Endothelial cell of hepatic sinusoid (primary cell): ENCODE measurements at regions not wholly inside any gene's neighbourhood (a gene's known extent, or its start where the extent isn't known, plus 50 kb on each side); places are given as distances from the start of the nearest gene placed in this dataset.
"Not testable (repeated sequence)": the region's sequence is repeated elsewhere in the genome, so short reads cannot be mapped to it uniquely, and the experiment has no call there.

Experiments used
- in situ Hi-C: cut with HindIII; loops from 2 replicates; pipeline ENCODE4 v1.10.0; 2017; ENCODE audit warnings: low sequenced_read_pairs

GRCh38 chr16:86738322-86738721 is 160.0 kb downstream of the FOXL1 start:
- in situ Hi-C loops = not testable (repeated sequence)

GRCh38 chr16:86739178-86739577 is 160.8 kb downstream of the FOXL1 start:
- in situ Hi-C loops = no loop called here

- in situ Hi-C loops = no loop called here
Measured at GRCh38 chr16:86739808-86740207, 161.5 kb downstream of the FOXL1 start.

GRCh38 chr16:86740298-86740697 is 161.9 kb downstream of the FOXL1 start:
- in situ Hi-C loops = no loop called here

DNA sequence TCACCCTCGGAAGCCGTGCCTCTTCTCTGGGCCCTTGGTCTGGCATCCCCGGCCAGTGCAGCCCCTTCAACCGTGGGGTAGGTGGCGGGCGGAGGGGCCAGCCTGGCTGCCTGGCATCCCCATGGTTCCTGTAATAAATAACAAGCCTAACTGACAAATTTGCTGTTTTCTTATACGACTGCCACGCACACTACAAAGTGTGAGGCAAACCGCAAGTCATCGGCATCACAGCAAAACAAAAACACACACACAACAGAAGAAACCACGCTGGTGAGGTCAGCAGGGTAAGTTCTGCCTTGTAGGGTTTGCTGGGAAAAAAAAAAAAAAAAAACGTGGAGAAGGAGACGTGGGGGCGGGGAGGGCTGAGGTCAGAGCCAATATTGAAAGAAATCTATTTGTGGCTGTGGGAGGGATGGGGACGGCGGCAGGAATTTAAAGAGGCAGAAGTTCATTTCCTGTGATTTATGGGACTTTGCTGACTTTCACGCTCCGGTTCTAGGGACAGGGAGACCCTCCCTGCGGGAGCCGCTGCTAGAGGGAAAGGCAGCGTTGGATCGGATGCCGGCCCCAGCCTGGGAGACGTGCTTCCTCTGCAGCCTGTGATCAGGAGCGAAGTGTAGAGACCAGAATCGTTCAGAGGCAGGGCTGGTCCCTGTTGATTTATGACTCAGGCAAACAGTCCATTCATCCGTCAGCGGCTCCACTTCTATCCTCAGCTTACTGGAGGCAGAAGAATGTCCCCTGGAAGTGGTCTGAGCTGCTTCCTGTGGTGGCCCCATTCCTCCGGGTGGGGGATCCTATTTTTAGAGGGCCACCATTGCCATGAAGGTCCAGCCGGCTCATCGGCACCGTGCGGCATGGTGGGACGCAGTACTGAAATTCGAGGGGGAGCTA is 162.8 kb downstream of the FOXL1 start:
- in situ Hi-C loops = no loop called here

DNA sequence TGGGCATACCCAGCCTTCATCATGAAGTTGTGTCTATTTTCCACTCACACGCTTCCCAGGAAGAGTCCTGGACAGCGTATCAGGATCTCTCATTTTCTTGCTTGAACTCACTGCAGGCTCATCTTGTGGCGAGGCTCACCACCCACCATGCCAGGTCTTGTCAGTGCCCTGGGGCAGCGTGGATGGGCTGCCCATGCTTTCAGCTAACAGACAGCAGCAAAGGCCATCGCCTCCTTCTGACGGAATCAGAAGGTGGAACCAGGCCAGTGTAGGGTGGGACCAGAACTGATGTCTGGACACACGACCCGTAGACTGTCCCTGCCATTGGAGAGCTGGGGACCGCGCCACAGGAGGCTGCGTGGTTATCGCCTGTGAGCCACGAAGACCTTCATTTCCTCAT is 169.4 kb downstream of the FOXL1 start:
- in situ Hi-C loops = no loop called here

DNA sequence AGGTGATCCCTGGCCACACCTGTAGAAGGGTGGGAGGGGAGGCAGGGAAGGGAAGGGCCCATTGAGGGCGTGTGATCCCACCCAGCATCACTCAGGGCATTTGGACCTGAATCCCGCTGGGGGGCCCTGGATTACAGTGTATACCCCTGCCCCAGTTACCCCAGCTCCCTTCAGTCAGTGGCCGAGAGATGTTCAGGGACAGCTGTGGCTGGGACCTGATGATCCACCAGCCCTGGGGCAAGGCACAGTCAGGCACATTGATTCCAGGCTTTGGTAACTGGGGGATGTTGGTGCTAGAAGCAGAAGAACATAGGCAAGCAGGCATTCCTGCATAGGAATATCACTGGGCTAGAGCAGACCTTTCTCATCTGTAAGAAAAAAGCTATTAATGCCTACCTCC is 170.3 kb downstream of the FOXL1 start:
- in situ Hi-C loops = no loop called here

- in situ Hi-C loops = no loop called here
Measured at GRCh38 chr16:86751076-86752030, 173.0 kb downstream of the FOXL1 start.

DNA sequence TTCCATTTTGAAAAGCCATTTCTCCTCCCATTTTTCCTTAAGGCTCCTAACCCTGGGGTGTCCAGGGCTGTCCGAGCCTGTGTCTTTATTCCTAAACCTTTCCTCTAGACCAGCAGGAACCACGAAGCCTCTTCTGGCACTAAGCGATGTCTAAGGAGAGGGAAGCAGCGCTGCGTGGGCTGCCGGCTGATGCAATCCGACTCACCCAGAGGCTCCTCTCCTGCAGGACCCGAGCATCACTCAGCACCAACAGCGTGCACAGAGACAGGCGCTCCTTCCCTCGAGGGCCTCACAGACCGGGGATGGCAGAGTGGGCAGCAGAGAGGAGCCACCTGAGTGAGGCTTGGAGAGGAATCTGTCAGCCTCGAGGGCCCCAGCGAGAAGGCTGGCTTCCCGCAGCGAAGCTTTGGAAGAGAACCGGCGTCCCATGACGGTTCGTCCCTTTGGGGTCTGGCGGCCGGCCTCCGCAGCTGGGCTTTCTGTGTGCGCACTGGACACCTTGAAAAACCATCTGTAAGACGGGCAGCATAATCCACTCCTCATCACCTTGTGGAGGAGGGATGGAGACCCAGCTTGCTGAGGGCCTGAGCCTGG is 174.3 kb downstream of the FOXL1 start:
- in situ Hi-C loops = no loop called here

DNA sequence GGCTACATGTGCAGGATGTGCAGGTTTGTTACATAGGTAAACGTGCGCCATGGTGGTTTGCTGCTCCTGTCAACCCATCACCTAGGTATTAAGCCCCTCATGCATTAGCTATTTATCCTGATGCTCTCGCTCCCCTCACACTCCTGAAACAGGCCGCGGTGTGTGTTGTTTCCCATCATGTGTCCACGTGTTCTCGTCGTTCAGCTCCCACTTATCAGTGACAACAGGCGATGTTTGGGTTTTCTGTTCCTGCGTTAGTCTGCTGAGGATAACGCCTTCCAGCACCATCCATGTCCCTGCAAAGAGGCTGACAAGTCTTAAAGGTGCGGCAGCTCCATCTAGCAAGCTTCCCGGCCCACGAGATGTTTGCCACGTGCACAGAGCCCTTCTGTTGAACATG is 175.1 kb downstream of the FOXL1 start:
- in situ Hi-C loops = no loop called here

GRCh38 chr16:86755571-86756006 is 177.2 kb downstream of the FOXL1 start:
- in situ Hi-C loops = loop anchor here (5.0 kb wide), 1 partner anchor 183 kb away; no protein-coding TSS in a partner anchor

DNA sequence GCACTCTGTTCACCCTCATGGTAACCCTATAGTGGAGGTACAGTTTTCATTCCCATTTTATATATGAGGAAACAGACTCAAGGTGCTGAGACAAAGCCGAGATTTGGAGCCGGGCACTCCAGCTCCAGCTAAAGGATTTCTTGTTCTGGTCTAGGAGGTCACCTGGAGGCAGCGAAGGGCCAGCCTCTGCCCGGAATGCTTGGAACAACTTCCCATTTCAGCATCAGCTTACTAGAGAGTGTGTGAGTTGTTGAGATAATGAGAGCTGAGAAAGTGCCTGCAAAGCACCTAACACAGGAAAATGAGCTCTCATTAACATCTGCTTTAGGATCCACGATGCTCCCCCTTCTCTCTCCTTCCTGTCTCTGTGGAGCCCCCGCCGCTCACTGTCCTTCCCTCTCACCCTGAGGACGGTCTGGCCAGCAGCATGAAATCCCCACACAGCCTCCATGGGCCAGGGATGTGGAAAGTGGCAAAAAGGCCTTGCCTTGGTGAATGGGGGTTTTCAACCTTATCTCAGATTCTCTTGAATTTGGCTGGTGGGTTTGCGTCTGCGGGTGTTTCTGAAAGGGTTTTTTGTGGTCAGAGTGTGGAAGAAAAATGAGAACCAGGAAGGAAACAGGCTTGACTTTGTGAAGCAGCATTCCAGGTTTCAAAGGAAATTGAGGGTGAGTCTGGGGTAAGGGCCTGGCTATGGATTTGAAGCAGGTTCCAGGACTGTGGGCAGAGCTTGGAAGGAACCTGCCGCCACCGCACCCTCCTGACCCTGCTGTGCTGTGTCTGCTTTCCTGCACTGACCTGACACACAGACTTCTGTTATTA is 178.7 kb downstream of the FOXL1 start:
- in situ Hi-C loops = loop anchor here (5.0 kb wide), 1 partner anchor 185 kb away; no protein-coding TSS in a partner anchor

DNA sequence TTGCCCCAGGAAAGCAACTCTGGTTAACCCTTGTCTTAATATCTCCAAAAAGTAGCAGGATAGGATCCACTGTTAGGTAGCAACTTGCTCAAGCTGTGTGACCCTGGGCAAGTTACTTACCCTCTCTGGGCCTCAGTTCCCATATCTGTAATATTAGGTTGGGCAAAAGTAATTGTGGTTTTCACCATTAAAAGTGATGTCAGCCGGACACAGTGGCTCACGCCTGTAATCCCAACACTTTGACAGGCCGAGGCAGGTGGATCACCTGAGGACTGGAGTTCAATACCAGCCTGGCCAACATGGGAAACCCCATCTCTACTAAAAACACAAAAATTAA is 179.3 kb downstream of the FOXL1 start:
- in situ Hi-C loops = loop anchor here (5.0 kb wide), 1 partner anchor 185 kb away; no protein-coding TSS in a partner anchor

DNA sequence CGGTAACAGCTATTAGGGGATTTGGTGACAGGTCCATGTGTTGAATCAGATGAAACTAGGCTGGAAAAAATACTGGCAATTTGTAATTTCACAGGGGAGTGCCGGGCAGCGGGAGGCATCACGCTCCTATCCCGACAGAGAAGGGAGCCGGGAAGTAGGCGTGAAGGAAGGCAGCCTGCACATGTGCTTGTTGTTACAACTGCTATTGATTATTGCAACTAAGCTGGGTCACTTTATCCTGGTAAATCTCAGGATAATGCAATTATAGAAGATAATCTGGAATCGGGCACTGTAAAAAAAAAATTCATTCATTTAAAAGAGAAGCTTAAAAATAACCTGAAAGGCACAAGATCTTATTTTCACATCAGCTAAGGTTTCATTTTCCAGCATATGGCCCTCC is 180.6 kb downstream of the FOXL1 start:
- in situ Hi-C loops = loop anchor here (5.0 kb wide), 1 partner anchor 187 kb away; no protein-coding TSS in a partner anchor

DNA sequence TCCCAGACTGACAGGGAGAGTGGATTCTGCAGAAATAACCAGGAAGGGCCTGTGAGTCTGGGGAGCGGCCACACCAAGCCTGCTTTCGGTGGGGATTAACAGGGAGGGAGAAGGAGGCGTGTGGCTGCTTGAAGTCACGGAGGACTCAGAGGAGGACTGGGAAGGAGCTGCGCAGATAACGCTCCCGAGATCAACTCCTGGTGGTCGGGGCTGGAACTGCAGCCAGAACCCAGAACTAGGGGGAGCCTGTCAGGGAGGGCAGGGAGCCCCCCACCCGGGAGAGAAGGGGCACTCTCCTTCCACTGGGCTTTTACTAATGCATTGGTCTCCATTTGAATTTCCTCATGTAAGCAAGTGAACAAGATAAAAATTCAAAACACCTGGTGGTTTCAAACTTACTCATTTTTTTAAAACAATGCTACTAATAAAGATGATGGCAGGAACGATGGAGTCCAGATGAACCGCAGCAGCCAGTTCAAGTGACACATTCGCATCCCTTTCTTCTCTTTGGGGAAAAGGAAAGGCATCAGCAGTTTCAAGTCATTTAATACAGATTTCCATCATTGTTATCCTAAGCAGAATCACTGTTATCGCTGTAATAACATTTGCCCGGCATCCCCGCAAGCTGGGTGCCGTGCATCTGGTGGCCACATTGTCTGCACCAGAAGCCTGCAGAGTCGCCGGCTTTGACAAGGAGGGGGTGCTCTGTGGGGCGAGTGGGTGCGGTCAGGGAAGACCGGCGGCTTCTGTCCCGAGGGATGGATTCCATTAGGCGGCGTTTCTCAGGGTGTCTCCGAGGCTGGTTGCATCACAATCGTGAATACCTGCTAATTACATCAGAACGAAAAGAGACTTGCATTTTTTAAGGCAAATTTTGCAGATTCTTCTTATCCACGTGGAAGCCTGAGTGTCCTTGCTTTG is 183.0 kb downstream of the FOXL1 start:
- in situ Hi-C loops = loop anchor here (5.0 kb wide), 1 partner anchor 56 kb away; no protein-coding TSS in a partner anchor

DNA sequence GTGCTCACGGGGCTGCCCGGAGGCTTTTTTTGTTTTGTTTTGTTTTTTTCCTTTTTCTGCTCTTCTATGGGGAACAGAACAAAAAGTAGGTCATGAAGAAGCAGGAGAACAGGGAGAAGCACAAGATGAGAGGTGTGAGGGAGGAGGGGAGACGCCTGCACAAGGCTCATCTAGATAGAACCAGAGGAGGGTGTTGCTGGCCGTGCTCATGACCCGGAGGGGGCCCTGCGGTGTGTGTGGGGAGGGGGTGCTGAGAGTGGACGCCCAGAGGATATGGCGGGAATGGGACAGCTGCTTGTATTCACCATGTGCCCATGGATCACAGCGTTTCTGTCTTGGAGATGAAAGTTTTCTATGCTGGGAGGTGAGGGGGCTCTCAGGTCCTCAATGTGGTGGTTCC is 183.7 kb downstream of the FOXL1 start:
- in situ Hi-C loops = loop anchor here (5.0 kb wide), 1 partner anchor 55 kb away; no protein-coding TSS in a partner anchor

- in situ Hi-C loops = loop anchor here (5.0 kb wide), 1 partner anchor 53 kb away; no protein-coding TSS in a partner anchor
Measured at GRCh38 chr16:86763819-86764218, 185.5 kb downstream of the FOXL1 start.

DNA sequence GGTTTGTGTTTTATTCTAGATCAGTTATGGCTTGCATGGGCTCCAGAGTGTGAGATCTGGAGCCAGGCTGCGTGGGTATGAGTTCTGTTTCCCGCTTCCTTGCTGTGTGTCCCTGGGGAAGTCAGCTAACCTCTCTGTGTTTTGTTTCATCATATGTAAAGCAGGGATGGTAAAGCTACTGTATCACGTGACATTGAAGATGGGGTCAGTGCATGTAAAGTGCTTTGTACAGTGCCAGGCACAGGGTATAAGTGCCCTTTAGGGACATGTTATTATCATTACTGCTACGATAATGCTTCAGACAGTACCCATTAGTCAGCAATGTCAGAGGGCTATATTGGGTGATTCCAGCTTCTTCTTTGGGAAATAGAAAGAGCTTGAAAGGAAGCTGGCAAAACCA is 186.2 kb downstream of the FOXL1 start:
- in situ Hi-C loops = loop anchor here (5.0 kb wide), 1 partner anchor 53 kb away; no protein-coding TSS in a partner anchor
